A673 (cell line): ENCODE measurements at regions not wholly inside any gene's neighbourhood (a gene's known extent, or its start where the extent isn't known, plus 50 kb on each side); places are given as distances from the start of the nearest gene placed in this dataset.
A peak's percentile ranks its signal among the peaks of the same experiment; 100 is the strongest.

Experiments
- BruUV-seq: library from RNA; stranded (reverse); fragments of 400-500 nt; replicated peaks from 2 replicates; lab custom pipeline; 2021; lab: Mats Ljungman, UMichigan
- CTCF ChIA-PET: fragments of 300-600 bp; sonication (Branson Sonifier 250); formaldehyde crosslinking; loops from one replicate; lab custom pipeline; 2022; ENCODE audit warnings: antibody characterized with exemption; lab: Charles Lee
- POLR2A ChIA-PET: fragments of 300-600 bp; sonication (Branson Sonifier 250); formaldehyde crosslinking; loops from one replicate; lab custom pipeline; 2022; ENCODE audit warnings: antibody characterized with exemption; ENCODE audit not compliant: low non-redundant PET; lab: Charles Lee
- DNase-seq: peaks from one replicate; pipeline ENCODE4 v3.0.0-alpha.2; 2015; ENCODE audit warnings: low spot score
- H3K27ac ChIP-seq: fragments of 200-600 bp; sonication (generic); 2 replicates; pipeline ENCODE4 v1.5.1; 2016; ENCODE audit warnings: mixed run types, low read depth, mild to moderate bottlenecking, mixed read lengths, antibody characterized with exemption, low read length; ENCODE audit not compliant: poor library complexity, severe bottlenecking
- H3K27me3 ChIP-seq: fragments of 200-600 bp; sonication (generic); replicated peaks from 2 replicates; pipeline ENCODE4 v1.6.1; 2017; ENCODE audit warnings: mixed run types, low read depth, mild to moderate bottlenecking, mixed read lengths, antibody characterized with exemption, low read length; ENCODE audit not compliant: insufficient read depth, poor library complexity
- H3K36me3 ChIP-seq: fragments of 200-600 bp; sonication (generic); 2 replicates; pipeline ENCODE4 v1.6.1; 2016; ENCODE audit warnings: mixed run types, mild to moderate bottlenecking, mixed read lengths, antibody characterized with exemption, low read length; ENCODE audit not compliant: insufficient read depth, poor library complexity, severe bottlenecking
- H3K4me1 ChIP-seq: fragments of 200-600 bp; sonication (generic); 2 replicates; pipeline ENCODE4 v1.6.1; 2017; ENCODE audit warnings: mixed run types, mild to moderate bottlenecking, mixed read lengths, antibody characterized with exemption, low read length; ENCODE audit not compliant: insufficient read depth, poor library complexity, severe bottlenecking
- H3K4me3 ChIP-seq: fragments of 200-600 bp; sonication (generic); 2 replicates; pipeline ENCODE4 v1.5.1; 2016; ENCODE audit warnings: low read depth, mixed run types, mild to moderate bottlenecking, mixed read lengths, low read length; ENCODE audit not compliant: poor library complexity, severe bottlenecking
- H3K9me3 ChIP-seq: fragments of 200-600 bp; sonication (generic); 2 replicates; pipeline ENCODE4 v1.6.1; 2016; ENCODE audit warnings: mixed run types, low read depth, mild to moderate bottlenecking, mixed read lengths, antibody characterized with exemption, low read length; ENCODE audit not compliant: poor library complexity, severe bottlenecking
- EZH2 ChIP-seq: fragments of 200-600 bp; sonication (generic); IDR thresholded peaks from 2 replicates; pipeline ENCODE4 v1.6.1; 2017; ENCODE audit warnings: borderline replicate concordance, low read depth, mild to moderate bottlenecking, mixed read lengths, antibody characterized with exemption, low read length; ENCODE audit not compliant: poor library complexity, severe bottlenecking
- intact Hi-C: fragments of 100-400 bp; cut with micrococcal nuclease; formaldehyde crosslinking; loops from one replicate; pipeline ENCODE4 v1.10.0; 2022; ENCODE audit not compliant: unreplicated experiment
- TF ChIP-seq, protein P1 (sequence below): fragments of 300-800, 200-600 bp; sonication (generic); conservative IDR thresholded peaks from 2 replicates; pipeline ENCODE4 v1.5.1; 2017; ENCODE audit warnings: low read depth, mild to moderate bottlenecking, antibody characterized with exemption, low read length, moderate library complexity, mixed read lengths

DNA sequence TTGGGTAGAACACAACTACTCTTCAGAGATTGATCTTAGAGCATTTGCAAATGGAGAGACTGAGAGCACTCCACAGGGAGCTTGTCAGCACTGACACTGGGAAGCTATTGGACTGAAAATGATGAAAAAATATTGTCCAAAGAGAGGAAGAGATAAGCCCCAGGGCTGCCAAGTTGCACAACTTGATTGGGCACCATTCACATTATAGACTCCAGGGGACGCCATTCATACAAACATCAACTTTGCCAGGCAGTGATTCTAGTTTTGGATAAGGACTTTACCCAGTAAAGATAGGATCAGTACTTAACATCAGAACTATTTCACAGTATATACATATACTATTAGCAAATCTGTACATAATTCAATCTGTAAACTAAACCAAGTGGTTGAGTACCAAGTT is 79.6 kb upstream of the MYCN start:
- ChIA-PET CTCF (no interaction called here), POLR2A (no interaction called here)
- no peaks in the 10 kb centered on the region for H3K4me1 ChIP-seq
- no peak overlapping the region for H3K27ac ChIP-seq
- no peaks in the 10 kb centered on the region for H3K36me3 ChIP-seq
- peaks cover 8% of the 10 kb centered on the region for H3K27me3 ChIP-seq
- TF ChIP-seq, protein P1, sequence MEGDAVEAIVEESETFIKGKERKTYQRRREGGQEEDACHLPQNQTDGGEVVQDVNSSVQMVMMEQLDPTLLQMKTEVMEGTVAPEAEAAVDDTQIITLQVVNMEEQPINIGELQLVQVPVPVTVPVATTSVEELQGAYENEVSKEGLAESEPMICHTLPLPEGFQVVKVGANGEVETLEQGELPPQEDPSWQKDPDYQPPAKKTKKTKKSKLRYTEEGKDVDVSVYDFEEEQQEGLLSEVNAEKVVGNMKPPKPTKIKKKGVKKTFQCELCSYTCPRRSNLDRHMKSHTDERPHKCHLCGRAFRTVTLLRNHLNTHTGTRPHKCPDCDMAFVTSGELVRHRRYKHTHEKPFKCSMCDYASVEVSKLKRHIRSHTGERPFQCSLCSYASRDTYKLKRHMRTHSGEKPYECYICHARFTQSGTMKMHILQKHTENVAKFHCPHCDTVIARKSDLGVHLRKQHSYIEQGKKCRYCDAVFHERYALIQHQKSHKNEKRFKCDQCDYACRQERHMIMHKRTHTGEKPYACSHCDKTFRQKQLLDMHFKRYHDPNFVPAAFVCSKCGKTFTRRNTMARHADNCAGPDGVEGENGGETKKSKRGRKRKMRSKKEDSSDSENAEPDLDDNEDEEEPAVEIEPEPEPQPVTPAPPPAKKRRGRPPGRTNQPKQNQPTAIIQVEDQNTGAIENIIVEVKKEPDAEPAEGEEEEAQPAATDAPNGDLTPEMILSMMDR: peak; percentile 22; the same call in 1 of the 2 replicates
- no peak for TF ChIP-seq EZH2
- H3K4me3 ChIP-seq: no peak overlapping the region
- no TSS peak for BruUV-seq
- intact Hi-C loops: no loop called here
- no peaks in the 10 kb centered on the region for H3K9me3 ChIP-seq
- no peak for DNase-seq

GRCh38 chr2:15861172-15861822 is 79.1 kb upstream of the MYCN start:
- DNase-seq: no peak
- Histone ChIP-seq H3K36me3 (no peaks in the 10 kb centered on the region), H3K4me3 (no peak overlapping the region), H3K4me1 (no peaks in the 10 kb centered on the region), H3K27ac (no peak overlapping the region), H3K27me3 (peaks cover 8% of the 10 kb centered on the region), H3K9me3 (no peaks in the 10 kb centered on the region)
- intact Hi-C loops: no loop called here
- TF ChIP-seq, protein P1: no peak
- TF ChIP-seq EZH2: no peak
- ChIA-PET POLR2A (no interaction called here), CTCF (no interaction called here)
- BruUV-seq: no TSS peak

DNA sequence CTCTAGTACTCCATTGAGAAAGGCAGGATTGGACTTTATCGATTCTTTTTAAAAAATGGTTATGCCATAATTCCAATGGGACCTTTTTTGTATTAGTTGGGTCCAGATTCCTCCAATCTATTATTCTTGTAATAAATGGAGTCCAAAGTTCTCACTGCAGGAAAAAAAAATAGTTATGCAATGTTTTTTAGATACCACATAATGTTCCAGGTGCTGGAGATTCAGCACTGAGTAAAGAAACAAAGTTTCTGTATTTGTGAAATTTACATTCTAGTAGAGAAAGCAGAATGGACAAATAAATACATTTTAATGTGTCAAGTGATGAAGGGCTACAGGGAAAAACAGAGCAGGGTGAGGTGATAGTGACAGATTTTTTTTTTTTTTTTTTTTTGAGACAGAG is 78.5 kb upstream of the MYCN start:
- BruUV-seq: no TSS peak
- ChIA-PET POLR2A (no interaction called here), CTCF (no interaction called here)
- Histone ChIP-seq H3K27ac (no peak overlapping the region), H3K4me3 (no peak overlapping the region), H3K27me3 (peaks cover 8% of the 10 kb centered on the region), H3K9me3 (no peaks in the 10 kb centered on the region), H3K4me1 (no peaks in the 10 kb centered on the region), H3K36me3 (no peaks in the 10 kb centered on the region)
- no peak for DNase-seq
- intact Hi-C loops: no loop called here
- no peak for TF ChIP-seq EZH2
- TF ChIP-seq, protein P1: no peak
